Activated T-helper 9 cell treated with anti-CD3 and anti-CD28 coated beads, Interleukin-2, amount 50 U/mL, for 16 hours (primary cell): ENCODE measurements at regions not wholly inside any gene's neighbourhood (a gene's known extent, or its start where the extent isn't known, plus 50 kb on each side); places are given as distances from the start of the nearest gene placed in this dataset.
"Not testable (repeated sequence)": the region's sequence is repeated elsewhere in the genome, so short reads cannot be mapped to it uniquely, and the experiment has no call there.

Source experiments
- DNase-seq: peaks from one replicate; pipeline ENCODE4 v3.0.0-alpha.2; 2020; ENCODE audit warnings: low read depth

- DNase-seq, result no peak
Observed at GRCh38 chr14:105737504-105738246, 211.3 kb downstream of the TMEM121 start.

GRCh38 chr14:105738638-105739037 lies 212.3 kb downstream of the TMEM121 start:
- no peak for DNase-seq

DNA sequence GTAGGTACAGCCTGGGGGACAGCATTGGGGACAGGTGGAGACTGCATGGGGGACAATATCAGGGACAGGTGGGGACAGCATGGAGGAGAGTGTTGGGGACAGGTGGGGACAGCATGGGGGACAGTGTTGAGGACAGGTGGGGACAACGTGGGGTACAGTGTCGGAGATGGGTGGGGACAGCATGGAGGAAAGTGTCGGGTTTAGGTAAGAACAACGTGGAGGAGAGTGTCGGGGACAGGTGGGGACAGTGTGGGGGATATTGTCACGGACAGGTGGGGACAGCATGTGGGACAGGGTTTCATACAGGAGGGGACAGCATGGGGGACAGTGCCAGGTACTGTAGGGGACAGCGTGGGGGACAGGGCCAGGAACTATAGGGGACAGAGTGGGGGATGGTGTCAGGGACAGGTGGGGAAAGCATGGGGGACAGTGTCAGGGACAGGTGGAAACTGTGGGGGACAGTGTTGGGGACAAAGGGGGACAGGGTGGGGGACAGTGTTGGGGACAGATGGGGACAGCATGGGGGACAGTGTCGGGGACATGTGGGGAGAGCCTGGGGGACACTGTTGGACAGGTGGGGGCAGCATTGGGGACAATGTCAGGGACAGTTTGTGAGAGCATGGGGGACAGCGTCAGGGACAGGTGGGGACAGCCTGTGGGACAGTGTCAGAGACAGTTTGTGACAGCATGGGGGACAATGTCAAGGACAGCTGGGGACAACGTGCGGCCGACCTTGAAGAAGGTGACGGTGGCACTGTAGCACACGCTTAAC lies 213.1 kb downstream of the TMEM121 start:
- no peak for DNase-seq

GRCh38 chr14:105740272-105740671 lies 213.9 kb downstream of the TMEM121 start:
- DNase-seq, result not testable (repeated sequence)

- not testable (repeated sequence) for DNase-seq
Observed at GRCh38 chr14:105740961-105741360, 214.6 kb downstream of the TMEM121 start.

- DNase-seq, result not testable (repeated sequence)
Observed at GRCh38 chr14:105741707-105742530, 215.5 kb downstream of the TMEM121 start.

DNA sequence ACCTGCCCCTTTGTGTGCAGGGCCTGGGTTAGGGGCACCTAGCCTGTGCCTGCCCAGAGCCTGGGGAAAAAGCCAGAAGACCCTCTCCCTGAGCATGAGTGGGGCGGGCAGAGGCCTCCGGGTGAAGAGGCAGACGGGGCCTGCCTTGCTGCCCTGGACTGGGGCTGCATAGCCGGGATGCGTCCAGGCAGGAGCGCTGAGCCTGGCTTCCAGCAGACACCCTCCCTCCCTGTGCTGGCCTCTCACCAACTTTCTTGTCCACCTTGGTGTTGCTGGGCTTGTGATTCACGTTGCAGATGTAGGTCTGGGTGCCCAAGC lies 216.1 kb downstream of the TMEM121 start:
- DNase-seq, result no peak

DNA sequence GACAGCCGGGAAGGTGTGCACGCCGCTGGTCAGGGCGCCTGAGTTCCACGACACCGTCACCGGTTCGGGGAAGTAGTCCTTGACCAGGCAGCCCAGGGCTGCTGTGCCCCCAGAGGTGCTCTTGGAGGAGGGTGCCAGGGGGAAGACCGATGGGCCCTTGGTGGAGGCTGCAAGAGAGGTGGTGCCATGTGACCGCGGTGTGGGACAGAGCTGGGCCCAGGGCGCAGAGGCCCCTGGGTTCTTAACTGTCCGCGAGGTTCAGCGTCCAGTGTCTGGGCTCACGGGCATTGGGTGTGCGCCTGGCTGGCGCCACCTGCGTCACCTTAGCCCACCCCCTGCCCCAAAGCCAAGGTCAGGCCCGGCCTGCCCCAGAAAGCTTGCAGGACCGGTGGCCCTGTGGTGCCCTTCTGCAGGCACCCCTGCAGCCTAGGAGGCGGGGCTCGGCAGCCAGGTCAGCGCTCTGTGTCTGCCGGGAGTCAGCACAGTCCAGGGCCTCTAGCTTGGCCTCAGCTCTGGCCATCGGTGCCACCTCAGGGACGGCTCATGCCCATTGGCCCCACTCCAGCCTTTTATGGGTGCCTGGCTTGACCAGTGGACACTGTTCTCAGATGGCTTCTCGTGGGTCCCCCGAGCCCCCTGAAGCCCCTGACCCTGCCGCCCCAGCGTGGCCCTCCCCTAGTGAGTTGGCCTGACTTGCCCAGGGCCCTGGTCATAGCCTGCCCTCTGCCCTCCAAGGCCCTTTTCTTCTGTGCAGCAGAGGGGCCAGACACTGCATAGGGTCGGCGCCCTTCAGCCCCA lies 216.7 kb downstream of the TMEM121 start:
- DNase-seq, result not testable (repeated sequence)

DNA sequence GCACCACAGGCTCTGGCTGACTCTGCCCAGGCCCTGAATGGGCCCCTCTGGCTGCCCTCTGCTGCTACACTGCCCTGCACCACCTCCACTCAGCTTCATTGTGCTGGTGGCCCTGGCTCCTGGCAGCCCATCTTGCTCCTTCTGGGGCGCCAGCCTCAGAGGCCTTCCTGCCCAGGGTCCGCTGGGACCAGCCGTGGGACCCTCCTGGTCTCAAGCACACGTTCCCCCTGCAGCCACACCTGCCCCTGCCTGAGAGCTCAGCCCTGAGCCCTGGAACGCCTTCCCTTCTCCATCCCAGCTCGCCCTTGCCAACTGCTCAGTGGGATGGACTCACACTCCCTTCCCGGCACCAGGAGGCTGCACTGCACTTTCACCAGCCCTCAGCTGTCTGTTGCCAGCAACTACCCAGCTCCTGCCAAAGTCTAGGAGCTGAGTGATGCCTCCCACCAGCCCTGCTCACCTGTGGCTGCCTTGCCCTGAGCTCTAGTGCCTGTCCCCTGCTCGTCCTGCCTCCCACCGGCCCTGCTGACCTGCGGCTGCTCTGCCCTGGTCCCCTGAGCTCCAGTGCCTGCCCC lies 217.9 kb downstream of the TMEM121 start:
- not testable (repeated sequence) for DNase-seq

- DNase-seq, result no peak
Observed at GRCh38 chr14:105745433-105746123, 219.2 kb downstream of the TMEM121 start.

DNA sequence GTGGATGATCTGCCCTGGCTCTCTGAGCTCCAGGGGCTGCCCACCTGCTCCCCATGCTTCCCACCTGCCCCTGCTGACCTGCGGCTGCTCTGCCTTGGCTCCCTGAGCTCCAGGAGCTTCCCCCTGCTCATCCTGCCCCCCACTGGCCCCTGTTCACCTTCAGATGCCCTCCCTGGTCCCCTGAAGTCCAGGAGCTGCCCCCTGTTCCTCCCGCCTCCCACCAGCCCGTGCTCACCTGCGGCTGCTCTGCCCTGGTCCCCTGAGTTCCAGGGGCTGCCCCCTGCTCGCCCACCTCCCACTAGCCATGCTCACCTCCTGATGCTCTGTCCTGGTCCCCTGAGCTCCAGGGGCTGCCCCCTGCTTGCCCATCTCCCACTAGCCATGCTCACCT lies 219.7 kb downstream of the TMEM121 start:
- no peak for DNase-seq

DNA sequence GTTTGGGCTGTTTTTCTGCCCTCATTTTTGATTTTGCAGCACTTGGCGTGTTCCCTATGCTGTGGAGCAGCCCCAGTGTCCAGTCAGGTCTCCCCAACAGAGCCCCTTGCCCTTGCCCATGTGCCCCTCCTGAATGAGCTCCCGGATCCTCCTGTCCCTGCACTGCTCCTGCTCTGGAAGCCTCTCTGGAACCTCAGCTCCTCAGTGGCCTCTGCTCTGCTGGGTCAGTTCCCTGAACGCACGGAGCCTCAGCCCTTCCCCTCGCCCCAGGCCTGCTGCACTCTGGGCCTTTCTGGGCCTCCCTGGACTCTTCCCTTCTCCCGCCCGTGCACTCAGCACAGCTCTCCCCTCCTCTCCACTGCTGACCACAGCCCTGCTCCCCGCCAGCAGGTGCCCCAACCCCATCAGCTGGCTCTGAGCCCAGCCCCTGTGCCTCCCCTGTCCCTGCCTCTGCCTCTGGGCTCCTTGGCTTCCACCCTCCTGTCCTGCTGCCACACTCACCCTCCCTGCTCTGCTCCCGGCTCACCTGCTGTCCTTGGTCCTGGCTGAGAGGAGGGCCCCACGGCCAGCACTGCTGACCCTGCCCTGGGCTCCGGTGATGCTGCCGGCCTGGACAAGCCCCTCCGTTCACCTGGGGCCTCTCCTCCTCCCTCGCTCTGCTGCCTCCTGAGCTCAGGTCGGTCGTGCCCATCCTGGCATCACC lies 220.6 kb downstream of the TMEM121 start:
- not testable (repeated sequence) for DNase-seq

DNA sequence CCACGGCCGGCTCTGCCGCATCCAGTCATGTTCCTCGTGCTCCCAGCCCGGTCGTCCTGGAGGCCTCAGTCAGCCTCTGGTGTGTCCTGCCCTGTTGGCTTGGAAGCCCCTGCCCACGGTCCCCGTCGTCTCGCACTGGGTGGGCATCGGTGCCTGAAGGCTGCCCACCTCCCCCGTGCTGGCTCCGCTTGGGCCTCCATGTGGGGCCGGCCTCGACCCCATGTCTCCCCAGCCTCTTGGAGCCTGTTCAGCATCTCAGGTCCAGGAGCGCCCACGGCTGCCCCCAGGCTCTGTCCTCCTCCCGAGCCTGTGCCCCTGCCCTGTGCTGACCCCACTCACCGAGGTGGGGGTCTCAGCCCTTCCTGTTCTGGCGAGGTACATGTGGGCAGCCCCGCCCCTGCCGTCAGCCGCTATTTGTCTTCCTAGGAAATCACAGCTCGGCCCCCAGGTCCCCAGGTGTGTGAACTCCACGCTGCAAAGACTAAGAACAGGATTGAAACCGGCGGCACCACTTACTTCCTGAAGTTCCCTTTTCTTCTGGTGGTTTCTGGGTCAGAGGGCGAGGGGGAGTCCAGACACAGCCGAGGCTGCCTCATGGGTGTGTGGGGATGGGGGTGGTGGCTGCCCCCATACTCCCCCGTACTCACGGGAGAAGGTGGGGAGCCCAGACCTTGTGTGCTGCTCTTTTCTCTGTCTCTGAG lies 221.3 kb downstream of the TMEM121 start:
- DNase-seq, result not testable (repeated sequence)

- no peak for DNase-seq
Observed at GRCh38 chr14:105748204-105748578, 221.8 kb downstream of the TMEM121 start.

- DNase-seq, result not testable (repeated sequence)
Observed at GRCh38 chr14:105748710-105749109, 222.3 kb downstream of the TMEM121 start.

- DNase-seq, result not testable (repeated sequence)
Observed at GRCh38 chr14:105749870-105750541, 223.6 kb downstream of the TMEM121 start.

GRCh38 chr14:105751291-105751751 lies 224.9 kb downstream of the TMEM121 start:
- DNase-seq, result not testable (repeated sequence)

DNA sequence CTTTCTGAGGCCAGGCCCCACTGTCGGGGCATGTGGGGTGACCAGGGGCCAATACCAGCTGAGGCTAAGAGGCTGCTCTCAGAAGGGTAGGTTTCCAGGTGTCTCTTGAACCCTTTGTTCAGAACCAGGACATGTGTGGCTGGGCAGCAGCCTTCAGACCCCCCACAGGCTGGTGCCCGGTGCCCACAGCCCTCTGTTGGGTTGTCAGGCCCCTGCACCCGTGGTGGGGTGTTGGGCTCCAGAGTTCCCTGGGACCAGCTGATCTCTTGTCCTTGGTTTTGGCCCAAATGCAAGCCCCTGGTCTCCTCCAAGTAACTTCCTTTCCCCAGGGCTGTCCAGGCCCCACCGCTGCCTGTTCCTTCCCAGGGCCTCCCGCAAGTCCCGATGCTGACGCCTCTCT lies 226.0 kb downstream of the TMEM121 start:
- not testable (repeated sequence) for DNase-seq
